LNCAP (cell line): ENCODE measurements at regions not wholly inside any gene's neighbourhood (a gene's known extent, or its start where the extent isn't known, plus 50 kb on each side); places are given as distances from the start of the nearest gene placed in this dataset.

Experiments
- TF ChIP-seq, protein P1 (sequence below): fragments of 450-650 bp; IDR thresholded peaks from 2 replicates; pipeline ENCODE4 v1.5.1; 2017; ENCODE audit warnings: mild to moderate bottlenecking

DNA sequence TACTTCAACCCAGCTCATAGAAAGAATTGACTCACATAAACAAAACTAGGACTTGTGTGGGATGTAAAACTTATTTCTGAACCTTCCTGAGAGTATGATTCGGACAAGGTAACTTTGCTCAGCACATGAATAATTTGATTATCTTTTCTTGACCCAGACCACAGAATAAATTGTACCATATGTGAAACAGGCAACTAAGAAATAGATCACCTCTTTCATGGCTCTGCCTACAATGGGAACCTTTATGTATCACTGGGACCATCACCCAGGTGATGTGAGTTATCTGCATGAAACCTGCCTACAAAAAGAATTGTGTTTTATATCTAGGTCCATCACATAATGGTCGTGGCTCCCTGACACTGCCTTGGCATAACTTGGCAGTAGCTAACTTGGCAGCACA lies 1124.1 kb upstream of the AMELY start:
- TF ChIP-seq, protein P1, sequence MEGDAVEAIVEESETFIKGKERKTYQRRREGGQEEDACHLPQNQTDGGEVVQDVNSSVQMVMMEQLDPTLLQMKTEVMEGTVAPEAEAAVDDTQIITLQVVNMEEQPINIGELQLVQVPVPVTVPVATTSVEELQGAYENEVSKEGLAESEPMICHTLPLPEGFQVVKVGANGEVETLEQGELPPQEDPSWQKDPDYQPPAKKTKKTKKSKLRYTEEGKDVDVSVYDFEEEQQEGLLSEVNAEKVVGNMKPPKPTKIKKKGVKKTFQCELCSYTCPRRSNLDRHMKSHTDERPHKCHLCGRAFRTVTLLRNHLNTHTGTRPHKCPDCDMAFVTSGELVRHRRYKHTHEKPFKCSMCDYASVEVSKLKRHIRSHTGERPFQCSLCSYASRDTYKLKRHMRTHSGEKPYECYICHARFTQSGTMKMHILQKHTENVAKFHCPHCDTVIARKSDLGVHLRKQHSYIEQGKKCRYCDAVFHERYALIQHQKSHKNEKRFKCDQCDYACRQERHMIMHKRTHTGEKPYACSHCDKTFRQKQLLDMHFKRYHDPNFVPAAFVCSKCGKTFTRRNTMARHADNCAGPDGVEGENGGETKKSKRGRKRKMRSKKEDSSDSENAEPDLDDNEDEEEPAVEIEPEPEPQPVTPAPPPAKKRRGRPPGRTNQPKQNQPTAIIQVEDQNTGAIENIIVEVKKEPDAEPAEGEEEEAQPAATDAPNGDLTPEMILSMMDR = no peak

GRCh38 chrY:8034673-8035072 lies 1123.1 kb upstream of the AMELY start:
- TF ChIP-seq, protein P1 = no peak

GRCh38 chrY:8033200-8033599 lies 1121.6 kb upstream of the AMELY start:
- TF ChIP-seq, protein P1 = no peak

DNA sequence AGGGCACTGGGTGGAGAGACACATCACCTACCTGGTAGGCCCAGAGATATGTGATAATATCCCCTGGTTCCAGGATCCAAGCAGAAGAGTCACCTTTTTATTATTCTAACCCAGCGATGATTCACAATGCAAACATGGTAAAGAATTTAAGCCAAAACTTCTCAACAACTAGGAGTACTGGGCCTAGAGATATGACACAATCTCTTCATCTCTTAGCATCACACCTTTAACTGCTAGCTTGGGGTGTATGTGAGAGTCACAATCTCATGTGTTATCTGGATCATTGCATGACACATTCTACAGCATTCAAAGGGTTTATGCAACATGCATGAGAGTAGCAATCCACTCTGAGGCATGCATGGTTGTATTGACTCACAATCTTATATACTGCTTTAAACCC lies 1109.0 kb upstream of the AMELY start:
- TF ChIP-seq, protein P1 = no peak

- TF ChIP-seq, protein P1 = no peak
Measured at GRCh38 chrY:8011515-8011914, 1100.0 kb upstream of the AMELY start.

- TF ChIP-seq, protein P1 = no peak
Measured at GRCh38 chrY:8004196-8004595, 1092.6 kb upstream of the AMELY start.

DNA sequence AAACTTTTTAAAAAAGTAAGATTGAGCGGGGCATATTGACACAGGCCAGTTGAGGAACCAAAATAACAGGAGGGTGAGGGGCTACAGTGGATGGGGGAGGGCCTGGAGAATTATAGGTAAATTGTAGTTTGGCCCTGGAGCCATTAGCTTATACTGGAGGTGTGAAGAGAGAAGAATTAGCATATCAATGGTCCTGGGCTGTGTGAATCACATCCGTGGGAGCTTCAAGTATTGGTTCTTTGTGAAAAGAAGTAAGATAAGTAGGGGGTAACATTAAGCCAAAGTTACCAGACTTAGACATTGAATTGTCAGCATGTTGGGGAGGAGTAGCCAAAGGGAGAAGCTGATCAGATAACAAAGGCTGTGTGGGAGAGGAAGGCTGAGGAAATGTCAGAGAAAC lies 1085.2 kb upstream of the AMELY start:
- TF ChIP-seq, protein P1 = no peak

DNA sequence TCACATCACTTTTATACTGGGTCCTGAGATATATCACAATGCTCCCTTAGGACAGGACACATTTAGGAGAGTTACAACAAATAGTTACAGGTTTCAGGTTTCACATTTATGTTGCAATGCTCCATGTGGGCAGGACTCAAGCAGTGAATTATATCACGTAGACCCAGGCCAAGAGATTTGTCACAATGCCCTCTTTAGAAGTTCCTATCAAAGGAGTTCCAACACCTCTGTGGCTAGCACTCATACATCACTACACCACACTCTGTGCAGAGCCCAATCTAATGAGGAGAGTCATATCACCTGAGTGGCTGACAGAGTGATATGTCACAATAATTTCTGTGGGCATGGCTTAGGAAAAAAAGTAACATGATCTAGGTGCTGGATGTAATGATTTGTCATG lies 1068.2 kb upstream of the AMELY start:
- TF ChIP-seq, protein P1 = no peak
